Astrocyte of the cerebellum (primary cell): ENCODE measurements at regions not wholly inside any gene's neighbourhood (a gene's known extent, or its start where the extent isn't known, plus 50 kb on each side); places are given as distances from the start of the nearest gene placed in this dataset.
"Not testable (repeated sequence)": the region's sequence is repeated elsewhere in the genome, so short reads cannot be mapped to it uniquely, and the experiment has no call there.

Experiments used
- DNase-seq: peaks from one replicate; pipeline ENCODE4 v3.0.0-alpha.2; 2011; ENCODE audit warnings: low read depth
- H3K4me3 ChIP-seq: 2 replicates; pipeline ENCODE4 v1.5.1; 2011; ENCODE audit warnings: mild to moderate bottlenecking, low read depth, low read length, moderate library complexity
- in situ Hi-C: cut with HindIII; loops from 2 replicates; pipeline ENCODE4 v1.10.0; 2017; ENCODE audit warnings: low sequenced_read_pairs
- TF ChIP-seq, protein P1 (sequence below): IDR thresholded peaks from 2 replicates; pipeline ENCODE4 v1.5.1; 2012; ENCODE audit warnings: low read length, low read depth, moderate library complexity, mild to moderate bottlenecking; ENCODE audit errors: missing control alignments

DNA sequence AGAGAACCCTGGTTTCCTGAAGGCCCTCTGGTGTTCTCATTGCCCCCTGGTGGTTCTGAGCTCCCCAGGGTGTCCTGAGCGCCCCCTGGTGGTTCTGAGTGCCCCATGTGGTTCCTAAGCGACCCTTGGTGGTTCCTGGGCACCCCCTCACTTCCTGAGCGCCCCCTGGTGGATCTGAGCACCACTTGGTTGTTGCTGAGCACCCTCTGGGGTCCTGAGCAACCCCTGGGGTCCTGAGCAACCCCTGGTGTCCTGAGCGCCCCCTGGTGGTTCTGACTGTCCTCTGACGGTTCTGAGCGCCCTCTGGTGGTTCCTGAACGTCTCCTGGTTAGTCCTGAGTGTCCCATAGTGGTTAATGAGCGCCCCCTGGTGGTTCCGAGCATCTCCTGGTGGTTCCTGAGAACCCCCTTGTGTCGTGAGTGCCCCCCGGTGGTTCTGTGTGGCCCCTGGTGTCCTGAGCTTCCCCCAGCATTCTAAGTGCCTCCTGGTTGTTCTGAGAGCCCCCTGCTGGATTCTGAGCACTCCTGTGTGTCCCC is 568.3 kb downstream of the TMEM121 start:
- TF ChIP-seq, protein P1, sequence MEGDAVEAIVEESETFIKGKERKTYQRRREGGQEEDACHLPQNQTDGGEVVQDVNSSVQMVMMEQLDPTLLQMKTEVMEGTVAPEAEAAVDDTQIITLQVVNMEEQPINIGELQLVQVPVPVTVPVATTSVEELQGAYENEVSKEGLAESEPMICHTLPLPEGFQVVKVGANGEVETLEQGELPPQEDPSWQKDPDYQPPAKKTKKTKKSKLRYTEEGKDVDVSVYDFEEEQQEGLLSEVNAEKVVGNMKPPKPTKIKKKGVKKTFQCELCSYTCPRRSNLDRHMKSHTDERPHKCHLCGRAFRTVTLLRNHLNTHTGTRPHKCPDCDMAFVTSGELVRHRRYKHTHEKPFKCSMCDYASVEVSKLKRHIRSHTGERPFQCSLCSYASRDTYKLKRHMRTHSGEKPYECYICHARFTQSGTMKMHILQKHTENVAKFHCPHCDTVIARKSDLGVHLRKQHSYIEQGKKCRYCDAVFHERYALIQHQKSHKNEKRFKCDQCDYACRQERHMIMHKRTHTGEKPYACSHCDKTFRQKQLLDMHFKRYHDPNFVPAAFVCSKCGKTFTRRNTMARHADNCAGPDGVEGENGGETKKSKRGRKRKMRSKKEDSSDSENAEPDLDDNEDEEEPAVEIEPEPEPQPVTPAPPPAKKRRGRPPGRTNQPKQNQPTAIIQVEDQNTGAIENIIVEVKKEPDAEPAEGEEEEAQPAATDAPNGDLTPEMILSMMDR: no peak
- in situ Hi-C loops: no loop called here
- no peak for DNase-seq
- no peak overlapping the region for H3K4me3 ChIP-seq

DNA sequence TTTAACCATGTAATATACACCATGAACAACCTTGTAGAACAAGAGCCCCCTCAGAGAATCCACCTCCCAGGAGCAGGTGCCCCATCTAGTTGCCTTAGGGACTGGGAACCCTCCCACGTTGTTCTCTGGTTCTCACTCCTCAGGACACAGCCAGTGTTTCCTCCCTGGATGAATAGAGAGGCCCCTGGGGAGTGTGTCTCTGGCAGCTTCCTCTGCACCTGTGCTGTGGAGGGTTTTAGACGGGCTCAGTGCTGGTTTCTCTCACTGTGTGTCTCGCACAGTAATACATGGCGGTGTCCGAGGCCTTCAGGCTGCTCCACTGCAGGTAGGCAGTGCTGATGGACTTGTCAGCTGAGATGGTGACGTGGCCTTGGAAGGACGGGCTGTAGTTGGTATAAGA is 581.3 kb downstream of the TMEM121 start:
- DNase-seq: no peak
- in situ Hi-C loops: no loop called here
- H3K4me3 ChIP-seq: no peak overlapping the region
- TF ChIP-seq, protein P1: no peak

DNA sequence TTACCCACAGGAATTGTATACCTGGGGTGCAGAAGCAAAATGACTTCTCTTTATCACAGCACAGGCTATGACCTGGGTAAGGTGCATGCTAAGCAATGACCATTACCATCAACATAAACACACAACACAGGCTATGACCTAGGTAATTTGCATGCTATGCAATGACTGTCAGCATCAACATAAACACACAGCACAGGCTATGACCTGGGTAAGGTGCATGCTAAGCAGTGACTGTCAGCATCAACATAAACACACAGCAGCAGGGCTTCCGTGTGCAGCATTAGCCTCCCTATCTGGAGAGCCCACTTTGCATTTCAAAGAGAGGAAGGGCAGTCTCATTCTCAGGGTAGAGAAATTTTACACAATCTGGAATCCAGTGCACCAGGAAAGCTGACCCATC is 583.0 kb downstream of the TMEM121 start:
- no peak overlapping the region for H3K4me3 ChIP-seq
- no peak for DNase-seq
- TF ChIP-seq, protein P1: no peak
- in situ Hi-C loops: no loop called here

GRCh38 chr14:106115401-106115800 is 589.0 kb downstream of the TMEM121 start:
- TF ChIP-seq, protein P1: no peak
- in situ Hi-C loops: no loop called here
- DNase-seq: no peak
- no peak overlapping the region for H3K4me3 ChIP-seq

GRCh38 chr14:106116339-106116930 is 590.1 kb downstream of the TMEM121 start:
- DNase-seq, in situ Hi-C loops, H3K4me3 ChIP-seq: not testable (repeated sequence)

- in situ Hi-C loops: no loop called here
- TF ChIP-seq, protein P1: no peak
- H3K4me3 ChIP-seq: no peak overlapping the region
- no peak for DNase-seq
Measured at GRCh38 chr14:106120101-106120500, 593.7 kb downstream of the TMEM121 start.

DNA sequence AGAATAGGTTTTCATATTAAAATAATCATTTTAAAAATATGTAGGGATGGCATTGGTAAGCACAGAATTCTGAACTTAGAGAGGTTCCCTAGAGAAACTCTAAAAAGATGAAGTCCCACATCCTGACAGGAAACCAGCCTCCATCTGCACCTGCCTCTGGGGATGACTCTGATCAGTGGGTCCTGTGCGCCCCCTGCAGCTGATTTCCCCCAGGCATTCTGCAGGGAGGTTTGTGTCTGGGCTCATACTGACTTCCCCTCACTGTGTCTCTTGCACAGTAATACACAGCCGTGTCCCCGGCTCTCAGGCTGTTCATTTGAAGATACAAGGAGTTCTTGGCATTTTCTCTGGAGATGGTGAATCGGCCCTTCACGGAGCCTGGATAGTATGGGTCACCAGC is 602.9 kb downstream of the TMEM121 start:
- H3K4me3 ChIP-seq: no peak overlapping the region
- DNase-seq: no peak
- TF ChIP-seq, protein P1: no peak
- in situ Hi-C loops: no loop called here

DNA sequence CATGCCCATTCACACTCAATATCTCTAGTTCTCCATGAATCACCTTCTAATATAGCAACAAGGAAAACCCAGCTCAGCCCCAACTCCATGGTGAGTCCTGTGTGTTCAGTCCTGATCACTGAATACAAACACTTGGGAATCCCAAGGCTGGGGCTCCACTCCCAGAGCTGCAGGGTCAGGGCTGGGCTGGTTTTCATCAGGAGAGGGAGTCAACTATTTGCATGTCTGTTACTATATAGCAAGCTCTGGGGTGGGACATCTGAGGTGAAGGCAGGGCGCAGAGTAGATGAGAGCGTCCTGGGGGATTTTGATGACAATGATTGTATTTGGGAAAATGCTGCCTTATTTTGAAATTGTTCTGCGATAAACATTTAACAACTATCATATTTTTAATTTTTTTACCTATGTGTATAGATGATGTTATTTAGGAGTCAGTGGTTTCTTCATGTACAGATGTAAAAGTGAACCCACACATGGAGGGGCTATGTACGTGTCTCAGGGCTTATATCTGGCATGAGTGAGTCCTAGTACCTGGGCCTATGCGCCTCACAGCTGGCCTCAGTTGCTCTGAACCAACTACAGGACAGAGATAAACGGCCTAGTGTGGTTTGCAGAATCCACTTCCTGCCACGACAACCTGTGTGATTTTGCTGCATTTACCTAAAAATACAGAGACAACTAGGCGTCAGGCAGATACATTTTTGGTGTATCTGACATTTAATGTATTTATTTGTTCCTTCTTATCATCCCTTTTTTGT is 603.7 kb downstream of the TMEM121 start:
- DNase-seq, H3K4me3 ChIP-seq, in situ Hi-C loops: not testable (repeated sequence)

DNA sequence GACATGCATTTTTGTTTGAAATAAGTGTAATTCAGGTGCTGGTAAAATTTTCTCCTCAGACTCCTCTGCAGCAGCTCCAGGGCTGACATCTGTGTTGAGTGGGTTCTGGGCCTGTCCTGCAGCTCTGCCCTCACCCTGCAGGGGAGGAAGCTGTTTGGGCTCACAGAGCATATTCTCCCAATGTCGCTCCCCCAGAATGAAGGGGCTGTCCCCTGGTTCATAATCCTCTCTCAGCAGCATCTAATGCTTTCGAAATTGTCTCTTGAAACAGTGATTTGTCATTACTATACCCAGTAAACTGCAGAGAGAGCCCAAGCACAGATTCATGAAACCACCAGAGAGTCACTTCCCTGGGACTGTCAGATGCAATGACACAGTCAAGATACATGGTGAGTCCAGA is 606.7 kb downstream of the TMEM121 start:
- DNase-seq, in situ Hi-C loops, H3K4me3 ChIP-seq: not testable (repeated sequence)
